HCT116 (cell line): ENCODE measurements at regions not wholly inside any gene's neighbourhood (a gene's known extent, or its start where the extent isn't known, plus 50 kb on each side); places are given as distances from the start of the nearest gene placed in this dataset.

Source experiments
- ATAC-seq: fragments of 200-7000 bp; cut with Tn5 transposase; 2 replicates; pipeline ENCODE4 v1.9.1; 2020; ENCODE audit warnings: mild to moderate bottlenecking, moderate library complexity
- BruUV-seq: library from RNA; stranded (reverse); fragments of 400-500 nt; replicated peaks from 2 replicates; lab custom pipeline; 2021; lab: Mats Ljungman, UMichigan
- CTCF ChIA-PET: fragments of 300-600 bp; sonication (Branson Sonifier 250); formaldehyde crosslinking; loops from one replicate; lab custom pipeline; 2021; ENCODE audit warnings: antibody characterized with exemption; lab: Charles Lee
- POLR2A ChIA-PET: fragments of 300-600, 350-600 bp; sonication (Branson Sonifier 250); formaldehyde crosslinking; loops from one replicate; lab custom pipeline; 2021; ENCODE audit warnings: antibody characterized with exemption; lab: Charles Lee
- RAD21 ChIA-PET, 2 experiments: fragments of 300-600 bp; sonication (Branson Sonifier 250); formaldehyde crosslinking; loops; one replicate each; lab custom pipeline; 2023; ENCODE audit warnings: low total read pairs in 2 of 2; ENCODE audit not compliant: uncharacterized antibody in 2 of 2, unreplicated experiment in 2 of 2, low non-redundant PET in 1 of 2; lab: Charles Lee
- DNase-seq: peaks from one replicate; pipeline ENCODE4 v3.0.0-alpha.2; 2010; ENCODE audit warnings: low read depth, low spot score
- H2AFZ ChIP-seq: fragments of 200-600 bp; shearing (Covaris generic), sonication (generic); 2 replicates; pipeline ENCODE4 v1.6.1; 2017; ENCODE audit warnings: low read depth, mixed run types, mixed read lengths, antibody characterized with exemption, low read length; ENCODE audit not compliant: poor library complexity, severe bottlenecking
- H3K27ac ChIP-seq: 2 replicates; pipeline ENCODE4 v1.5.1; 2012; ENCODE audit warnings: low read depth, low read length
- H3K27me3 ChIP-seq: fragments of 200-600 bp; sonication (generic); 2 replicates; pipeline ENCODE4 v1.6.1; 2016; ENCODE audit warnings: mixed run types, low read length, mixed read lengths; ENCODE audit not compliant: insufficient read depth
- H3K36me3 ChIP-seq, 2 experiments: fragments of 200-500 bp in 1 of 2; fragments of 200-600 bp in 1 of 2; sonication (Bioruptor generic) in 1 of 2; sonication (generic) in 1 of 2; 2 replicates each; pipeline versions ENCODE4 v1.5.1 to v1.6.1; 2014 to 2016; ENCODE audit warnings: low read length in 2 of 2, inconsistent platforms in 1 of 2, mixed read lengths in 1 of 2, mixed run types in 1 of 2; ENCODE audit not compliant: insufficient read depth in 2 of 2, control insufficient read depth in 1 of 2
- H3K4me1 ChIP-seq, 2 experiments: fragments of 200-600 bp in 1 of 2; sonication (generic) in 1 of 2; 2 replicates each; pipeline versions ENCODE4 v1.5.1 to v1.6.1; 2012 to 2017; ENCODE audit warnings: low read length in 2 of 2, inconsistent platforms in 1 of 2, mild to moderate bottlenecking in 1 of 2, mixed read lengths in 1 of 2, mixed run types in 1 of 2, moderate library complexity in 1 of 2; ENCODE audit not compliant: insufficient read depth in 2 of 2, control insufficient read depth in 1 of 2
- H3K4me2 ChIP-seq: fragments of 200-600 bp; sonication (generic); 2 replicates; pipeline ENCODE4 v1.6.1; 2017; ENCODE audit warnings: mixed run types, low read length, mixed read lengths
- H3K4me3 ChIP-seq, 2 experiments: fragments of 200-600 bp in 1 of 2; sonication (generic) in 1 of 2; replicated peaks in 1 of 2; 2 replicates each; pipeline ENCODE4 v1.5.1; 2011 to 2016; ENCODE audit warnings: low read length in 2 of 2, control low read depth in 1 of 2, low read depth in 1 of 2, mild to moderate bottlenecking in 1 of 2, mixed read lengths in 1 of 2, mixed run types in 1 of 2
- H3K79me2 ChIP-seq: fragments of 200-600 bp; sonication (generic); 2 replicates; pipeline ENCODE4 v1.6.1; 2017; ENCODE audit warnings: mild to moderate bottlenecking, mixed run types, low read length, moderate library complexity, mixed read lengths; ENCODE audit not compliant: insufficient read depth
- H3K9ac ChIP-seq: fragments of 200-600 bp; sonication (generic); 2 replicates; pipeline ENCODE4 v1.6.1; 2016; ENCODE audit warnings: low read length, mixed read lengths
- H3K9me2 ChIP-seq: fragments of 200-600 bp; sonication (generic), shearing (Covaris generic); 2 replicates; pipeline ENCODE4 v1.6.1; 2017; ENCODE audit warnings: mixed run types, mild to moderate bottlenecking, moderate library complexity; ENCODE audit not compliant: insufficient read depth
- H3K9me3 ChIP-seq, 2 experiments: fragments of 200-500 bp in 1 of 2; fragments of 200-600 bp in 1 of 2; sonication (Bioruptor generic) in 1 of 2; sonication (generic) in 1 of 2; 2 replicates each; pipeline ENCODE4 v1.6.1; 2014 to 2017; ENCODE audit warnings: low read length in 2 of 2, mixed read lengths in 2 of 2, inconsistent platforms in 1 of 2, low read depth in 1 of 2, mild to moderate bottlenecking in 1 of 2, mixed run types in 1 of 2, moderate library complexity in 1 of 2; ENCODE audit not compliant: control insufficient read depth in 1 of 2, insufficient read depth in 1 of 2
- H4K20me1 ChIP-seq: fragments of 200-600 bp; sonication (generic), shearing (Covaris generic); 2 replicates; pipeline ENCODE4 v1.6.1; 2017; ENCODE audit warnings: mixed run types, mild to moderate bottlenecking, moderate library complexity; ENCODE audit not compliant: insufficient read depth
- ATF3 ChIP-seq: IDR thresholded peaks from 2 replicates; pipeline ENCODE4 v1.6.1; 2012
- CEBPB ChIP-seq: IDR thresholded peaks from 2 replicates; pipeline ENCODE4 v1.6.1; 2012; ENCODE audit warnings: low read depth
- EGR1 ChIP-seq: IDR thresholded peaks from 2 replicates; pipeline ENCODE4 v1.6.1; 2012; ENCODE audit warnings: low read depth
- ELF1 ChIP-seq: IDR thresholded peaks from 2 replicates; pipeline ENCODE4 v1.6.1; 2012; ENCODE audit warnings: low read depth, borderline replicate concordance
- EZH2 ChIP-seq: fragments of 200-600 bp; sonication (generic); IDR thresholded peaks from 2 replicates; pipeline ENCODE4 v1.6.1; 2017; ENCODE audit warnings: antibody characterized with exemption, mixed run types
- EZH2phosphoT487 ChIP-seq: fragments of 200-600 bp; IDR thresholded peaks from 2 replicates; pipeline ENCODE4 v1.6.1; 2018; ENCODE audit warnings: antibody characterized with exemption, borderline replicate concordance
- FOSL1 ChIP-seq: IDR thresholded peaks from 2 replicates; pipeline ENCODE4 v1.6.1; 2012; ENCODE audit warnings: low read depth
- JUND ChIP-seq: IDR thresholded peaks from 2 replicates; pipeline ENCODE4 v1.6.1; 2012
- MAX ChIP-seq: IDR thresholded peaks from 2 replicates; pipeline ENCODE4 v1.6.1; 2012
- RAD21 ChIP-seq: IDR thresholded peaks from 2 replicates; pipeline ENCODE4 v1.6.1; 2012; ENCODE audit warnings: low read depth, mild to moderate bottlenecking
- YY1 ChIP-seq: IDR thresholded peaks from 2 replicates; pipeline ENCODE4 v1.6.1; 2011; ENCODE audit warnings: low read length, low read depth, moderate library complexity, mild to moderate bottlenecking; ENCODE audit not compliant: insufficient replicate concordance; ENCODE audit errors: extremely low read depth
- ZFX ChIP-seq: fragments of 450-650 bp; IDR thresholded peaks from 2 replicates; pipeline ENCODE4 v1.6.1; 2017
- intact Hi-C: fragments of 100-400 bp; cut with micrococcal nuclease; formaldehyde crosslinking; loops from 2 replicates; pipeline ENCODE4 v1.10.0; 2022
- TF ChIP-seq, protein P1 (sequence below): IDR thresholded peaks from 2 replicates; pipeline ENCODE4 v1.6.1; 2011; ENCODE audit warnings: mild to moderate bottlenecking, low read length, moderate library complexity; ENCODE audit not compliant: insufficient replicate concordance; ENCODE audit errors: extremely low read depth

DNA sequence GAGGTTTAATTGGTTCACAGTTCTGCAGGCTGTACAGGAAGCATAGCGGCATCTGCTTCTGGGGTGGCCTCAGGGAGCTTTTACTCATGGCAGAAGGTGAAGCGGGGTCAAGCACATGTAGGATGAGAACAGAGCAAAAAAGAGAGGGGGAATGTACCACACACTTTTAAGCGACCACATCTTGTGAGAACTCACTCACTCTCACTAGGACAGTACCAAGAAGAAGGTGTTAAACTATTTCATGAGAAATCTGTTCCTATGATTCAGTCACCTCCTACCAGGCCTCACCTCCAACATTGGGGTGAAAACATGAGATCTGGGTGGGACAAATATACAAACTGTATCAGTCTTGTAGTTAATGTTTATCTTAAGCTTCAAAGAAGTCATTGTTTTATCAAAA is 174.7 kb downstream of the GNAI1 start:
- Histone ChIP-seq H4K20me1 (no peaks in the 10 kb centered on the region), H3K4me3 (no peak overlapping the region), H2AFZ (peak overlapping the region; percentile 43)
- no TSS peak for BruUV-seq
- intact Hi-C loops = no loop called here
- TF ChIP-seq ATF3 (no peak), MAX (no peak), RAD21 (no peak), FOSL1 (no peak), EZH2phosphoT487 (no peak), EZH2 (no peak), EGR1 (no peak), YY1 (no peak), JUND (no peak), ZFX (no peak), ELF1 (no peak), CEBPB (no peak)
- TF ChIP-seq, protein P1, sequence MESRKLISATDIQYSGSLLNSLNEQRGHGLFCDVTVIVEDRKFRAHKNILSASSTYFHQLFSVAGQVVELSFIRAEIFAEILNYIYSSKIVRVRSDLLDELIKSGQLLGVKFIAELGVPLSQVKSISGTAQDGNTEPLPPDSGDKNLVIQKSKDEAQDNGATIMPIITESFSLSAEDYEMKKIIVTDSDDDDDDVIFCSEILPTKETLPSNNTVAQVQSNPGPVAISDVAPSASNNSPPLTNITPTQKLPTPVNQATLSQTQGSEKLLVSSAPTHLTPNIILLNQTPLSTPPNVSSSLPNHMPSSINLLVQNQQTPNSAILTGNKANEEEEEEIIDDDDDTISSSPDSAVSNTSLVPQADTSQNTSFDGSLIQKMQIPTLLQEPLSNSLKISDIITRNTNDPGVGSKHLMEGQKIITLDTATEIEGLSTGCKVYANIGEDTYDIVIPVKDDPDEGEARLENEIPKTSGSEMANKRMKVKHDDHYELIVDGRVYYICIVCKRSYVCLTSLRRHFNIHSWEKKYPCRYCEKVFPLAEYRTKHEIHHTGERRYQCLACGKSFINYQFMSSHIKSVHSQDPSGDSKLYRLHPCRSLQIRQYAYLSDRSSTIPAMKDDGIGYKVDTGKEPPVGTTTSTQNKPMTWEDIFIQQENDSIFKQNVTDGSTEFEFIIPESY = no peak
- TF ChIP-seq, all 23 proteins: peak for 0
- ATAC-seq (no peak), DNase-seq (no peak)
- ChIA-PET CTCF (no interaction called here), RAD21 (no interaction called here), POLR2A (no interaction called here)
- H3K27ac ChIP-seq = no peak overlapping the region
- H3K4me1 ChIP-seq = no peaks in the 10 kb centered on the region; a peak in 1 of 4 replicates
- H3K4me2 ChIP-seq = no peak overlapping the region
- H3K9me3 ChIP-seq = no peaks in the 10 kb centered on the region
- H3K79me2 ChIP-seq = no peaks in the 10 kb centered on the region
- H3K9me2 ChIP-seq = no peaks in the 10 kb centered on the region
- H3K9ac ChIP-seq = no peak overlapping the region
- no peaks in the 10 kb centered on the region for H3K36me3 ChIP-seq
- no peaks in the 10 kb centered on the region for H3K27me3 ChIP-seq
